HG03575 (cell line): ENCODE measurements at regions not wholly inside any gene's neighbourhood (a gene's known extent, or its start where the extent isn't known, plus 50 kb on each side); places are given as distances from the start of the nearest gene placed in this dataset.

Source experiments
- ATAC-seq: cut with Tn5 transposase; IDR thresholded peaks from one replicate; pipeline ENCODE4 v1.9.1; 2021; ENCODE audit not compliant: unreplicated experiment, insufficient number of reproducible peaks, low FRiP score; ENCODE audit errors: extremely low read depth

DNA sequence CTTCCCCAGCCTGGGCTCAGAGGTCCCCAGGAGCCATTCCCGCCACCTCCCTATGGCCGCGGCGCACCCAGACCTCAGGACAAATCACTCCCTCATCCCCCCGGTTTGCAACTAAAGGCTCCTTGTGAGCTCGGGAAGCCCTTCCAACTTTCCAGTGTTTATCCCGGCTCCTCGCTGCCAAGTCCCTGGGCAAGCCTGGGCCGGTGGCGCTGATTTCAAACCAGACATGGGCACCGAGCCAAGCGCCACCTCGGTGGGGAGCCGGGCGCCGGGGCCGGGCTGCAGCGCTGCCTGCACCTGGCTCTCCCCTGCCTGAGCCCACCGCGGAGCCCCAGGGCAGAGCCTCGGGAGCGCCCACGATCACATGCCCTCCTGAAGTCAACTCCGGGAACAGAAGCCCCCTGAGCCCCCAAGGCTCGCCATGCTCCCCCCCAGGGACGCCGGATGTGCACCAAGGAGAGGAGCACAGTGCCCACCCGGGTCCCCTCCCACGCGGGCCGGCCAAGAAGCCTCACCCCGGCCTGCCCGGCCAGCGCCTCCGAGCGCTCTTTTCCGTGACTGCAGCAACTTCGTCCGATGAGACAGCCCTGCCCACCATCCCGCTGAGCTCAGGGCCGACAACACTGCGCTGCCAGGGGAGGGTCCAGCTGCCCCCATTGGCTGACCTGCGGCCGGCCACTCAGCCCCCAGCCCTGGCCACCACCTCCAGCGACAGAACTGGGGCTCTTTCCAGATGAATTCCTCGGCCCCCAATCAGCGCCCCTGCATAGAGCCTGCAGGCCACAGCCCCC, 50.0 kb downstream of the NCOR2 start:
- no peak for ATAC-seq

DNA sequence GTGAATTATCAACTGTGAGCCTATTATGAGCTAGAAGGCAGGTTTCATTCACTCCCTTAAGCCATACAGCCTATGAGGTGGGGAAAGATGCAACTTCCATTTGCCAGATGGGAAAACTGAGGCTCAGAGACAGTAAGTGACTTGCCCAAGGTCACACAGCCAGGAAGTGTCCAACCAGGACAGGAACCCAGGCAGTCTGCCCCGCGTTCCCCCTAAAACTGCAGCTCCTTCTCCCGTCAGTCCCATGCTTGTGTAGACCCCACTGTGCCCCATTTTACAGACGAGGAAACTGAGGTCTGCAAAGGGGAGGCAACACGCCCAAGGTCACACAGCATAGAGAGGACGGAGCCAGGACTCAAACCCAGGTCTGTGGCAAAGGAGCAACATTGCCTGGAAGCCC, 50.6 kb downstream of the NCOR2 start:
- ATAC-seq: no peak

DNA sequence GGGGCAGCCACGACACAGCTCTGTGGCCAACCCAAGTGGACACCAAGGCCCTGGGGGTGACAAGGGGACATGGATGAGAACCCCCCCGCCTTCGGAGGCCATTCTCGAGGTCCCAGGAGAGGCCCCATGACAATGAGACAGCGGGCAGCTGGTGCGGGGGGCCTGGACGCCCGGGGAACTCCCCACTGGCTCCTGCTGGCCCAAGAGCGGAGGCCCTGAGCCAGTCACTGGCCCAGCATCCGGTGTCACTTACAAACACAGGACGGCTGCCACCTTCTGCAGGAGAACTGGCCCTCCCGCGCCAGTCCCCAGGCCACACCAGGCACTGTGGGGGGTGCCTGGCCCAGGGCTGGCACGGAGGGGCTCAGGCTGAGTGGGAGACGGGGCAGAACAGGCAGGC, 51.4 kb downstream of the NCOR2 start:
- ATAC-seq: no peak

DNA sequence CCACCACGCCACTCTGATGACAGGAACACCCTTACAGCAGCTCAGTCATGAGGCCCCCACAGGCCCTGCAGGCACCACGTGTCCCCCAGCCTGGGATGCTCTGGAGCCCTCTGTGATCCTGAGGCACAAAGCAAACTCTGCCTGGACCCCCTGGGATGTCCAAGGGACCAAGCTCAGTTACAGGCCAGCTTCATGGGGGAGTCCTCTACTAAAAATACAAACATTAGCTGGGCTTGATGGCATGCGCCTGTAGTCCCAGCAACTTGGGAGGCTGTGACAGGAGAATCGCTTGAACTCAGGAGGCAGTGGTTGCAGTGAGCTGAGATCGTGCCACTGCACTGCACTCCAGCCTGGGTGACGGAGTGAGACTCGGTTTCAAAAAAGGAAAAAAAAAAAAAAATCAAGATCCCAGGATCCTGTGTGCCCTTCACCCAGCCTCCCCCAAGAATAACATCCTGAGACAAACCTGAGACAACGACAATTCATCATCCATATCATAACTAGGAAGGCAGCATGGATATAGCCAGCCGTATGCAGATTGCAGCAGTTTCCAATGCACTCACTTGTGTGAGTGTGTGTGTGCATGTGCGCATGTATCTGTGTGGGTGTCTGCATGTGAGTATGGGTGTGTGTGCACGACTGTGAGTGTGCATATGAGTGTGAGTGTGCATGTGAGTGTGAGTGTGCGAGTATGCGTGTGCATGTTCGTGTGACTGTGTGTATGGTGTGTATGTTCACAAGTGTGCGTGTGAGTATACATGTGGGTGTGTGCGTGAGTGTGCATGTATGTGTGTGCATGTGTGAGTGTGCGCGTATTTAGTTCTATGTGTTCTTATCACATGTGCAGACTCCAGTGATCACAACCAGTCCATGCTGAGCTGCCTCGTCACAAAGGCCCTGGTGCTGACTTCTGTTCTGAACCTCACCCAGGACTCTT, 52.1 kb downstream of the NCOR2 start:
- no peak for ATAC-seq

DNA sequence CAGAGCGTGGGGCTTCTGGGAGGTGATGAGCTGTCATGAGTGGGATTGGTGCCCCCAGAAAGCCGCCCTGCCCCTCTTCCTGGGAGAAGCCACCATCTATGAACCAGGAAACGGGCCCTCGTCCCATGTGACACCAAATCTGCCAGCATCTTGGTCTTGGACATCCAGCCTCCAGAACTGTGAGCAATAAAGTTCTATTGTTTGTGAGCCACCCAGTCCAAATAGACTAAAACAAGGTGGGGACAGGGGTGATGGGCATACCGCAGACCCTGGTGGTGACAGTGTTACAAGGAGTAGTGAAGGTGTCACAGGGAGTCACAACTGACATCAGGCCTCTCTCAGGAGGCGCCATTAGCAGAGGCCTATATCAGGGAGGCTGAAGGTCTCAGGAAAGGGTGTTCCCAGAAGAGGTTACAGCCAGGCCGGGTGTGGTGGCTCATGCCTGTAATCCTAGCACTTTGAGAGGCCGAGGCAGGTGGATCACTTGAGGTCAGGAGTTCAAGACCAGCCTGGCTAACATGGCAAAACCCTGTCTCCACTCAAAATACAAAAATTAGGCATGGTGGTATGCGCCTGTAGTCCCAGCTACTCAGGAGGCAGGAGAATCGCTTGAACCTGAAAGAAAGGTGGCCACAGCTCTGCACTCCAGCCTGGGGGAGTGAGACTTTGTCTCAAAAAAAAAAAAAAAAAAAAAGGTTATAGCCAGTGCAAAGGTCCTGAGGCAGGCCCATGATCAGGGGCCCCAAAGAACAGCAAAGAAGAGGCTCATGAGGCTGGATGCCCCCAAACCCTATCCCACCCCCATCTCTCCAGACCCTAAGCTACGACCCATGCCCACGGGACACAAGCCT, 53.0 kb downstream of the NCOR2 start:
- no peak for ATAC-seq

DNA sequence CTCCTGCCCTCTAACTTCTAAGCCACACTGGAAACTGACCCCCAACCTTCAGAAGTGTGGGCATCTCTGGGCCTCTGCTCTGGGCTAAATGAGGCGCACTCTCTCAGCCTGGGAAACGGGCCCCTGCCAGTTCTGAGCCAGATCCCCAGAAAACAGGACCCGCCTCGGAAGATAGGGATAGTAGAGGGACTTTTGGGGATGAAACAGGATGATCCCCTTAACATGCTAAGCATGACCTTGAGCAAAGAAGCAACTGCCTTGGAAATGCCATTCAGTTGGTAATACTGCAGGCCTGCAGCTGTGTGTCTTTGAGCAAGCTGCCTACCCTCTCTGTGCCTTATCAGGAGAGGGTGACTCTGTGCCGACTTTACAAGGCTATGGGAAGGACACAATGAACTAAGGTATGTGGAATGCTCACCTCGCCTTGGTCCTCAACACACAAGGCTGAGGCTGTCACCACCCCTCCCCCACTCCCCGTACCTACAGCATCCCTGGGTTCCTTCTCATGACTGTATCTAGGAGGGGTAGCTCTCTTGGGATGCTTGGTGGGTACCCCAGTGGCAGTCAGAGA, 54.0 kb downstream of the NCOR2 start:
- no peak for ATAC-seq

DNA sequence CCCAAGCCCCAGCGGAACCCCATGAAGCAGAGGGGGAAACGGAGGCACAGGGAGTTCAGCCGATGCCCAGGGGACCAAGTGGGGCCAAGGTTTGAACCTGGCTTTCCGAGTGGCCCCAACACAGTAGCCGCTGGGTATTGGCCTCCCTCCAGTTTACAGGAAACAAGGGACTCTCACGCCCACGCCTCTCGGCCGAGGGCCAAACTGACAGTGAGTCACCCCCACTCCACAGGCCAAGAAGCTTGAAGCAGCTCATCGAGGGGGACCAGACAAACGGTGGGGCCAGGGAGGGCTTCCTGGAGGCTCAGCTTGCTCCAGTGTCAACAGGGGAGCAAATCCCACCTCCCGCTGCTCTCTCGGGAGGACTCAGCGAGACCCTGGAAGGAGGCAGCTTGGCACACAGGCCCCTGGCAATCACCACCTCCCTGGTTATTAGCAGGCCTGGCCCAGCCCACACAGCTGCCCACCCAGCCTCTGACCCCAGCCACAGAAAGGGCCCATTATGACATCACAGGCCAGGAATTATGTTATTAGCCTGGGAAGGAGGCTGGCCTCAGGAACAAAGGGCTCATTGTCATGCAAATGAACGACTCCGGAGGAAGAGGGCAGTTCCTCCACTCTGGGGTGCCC, 54.6 kb downstream of the NCOR2 start:
- no peak for ATAC-seq

DNA sequence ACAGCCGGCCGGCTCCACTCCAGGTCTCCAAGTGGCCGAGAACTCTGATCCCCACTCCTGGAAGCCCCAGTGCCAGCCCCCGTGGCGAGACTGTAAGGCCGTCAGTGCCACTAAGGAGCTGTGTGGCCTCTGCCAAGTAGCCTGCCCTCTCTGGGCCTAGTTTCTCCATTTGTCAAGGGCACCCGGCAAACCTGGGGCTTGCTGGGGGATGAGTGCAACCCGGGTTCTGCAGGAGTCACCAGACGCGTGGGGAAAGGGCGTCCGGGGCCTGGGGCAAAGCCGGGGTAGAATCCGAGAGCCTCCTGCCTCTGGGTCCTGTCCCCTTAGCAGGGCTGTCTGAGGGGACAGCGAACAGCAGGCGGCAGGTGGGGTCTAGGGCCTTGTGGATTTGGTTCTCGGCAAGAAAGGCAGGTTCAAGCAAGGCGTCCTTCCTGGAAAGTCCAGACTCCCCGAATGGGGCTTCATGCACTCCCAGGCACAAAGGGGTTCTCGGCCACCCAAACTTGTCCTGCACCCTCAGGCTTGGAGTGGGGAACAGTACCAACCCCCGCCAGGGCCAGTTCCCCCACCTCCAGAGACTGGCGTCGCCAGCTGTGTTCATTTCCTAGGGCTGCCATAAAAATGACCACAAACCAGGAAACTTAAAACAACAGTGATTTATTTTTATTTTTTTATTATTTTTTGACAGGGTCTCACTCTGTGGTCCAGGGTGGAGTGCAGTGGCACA, 56.0 kb downstream of the NCOR2 start:
- no peak for ATAC-seq

DNA sequence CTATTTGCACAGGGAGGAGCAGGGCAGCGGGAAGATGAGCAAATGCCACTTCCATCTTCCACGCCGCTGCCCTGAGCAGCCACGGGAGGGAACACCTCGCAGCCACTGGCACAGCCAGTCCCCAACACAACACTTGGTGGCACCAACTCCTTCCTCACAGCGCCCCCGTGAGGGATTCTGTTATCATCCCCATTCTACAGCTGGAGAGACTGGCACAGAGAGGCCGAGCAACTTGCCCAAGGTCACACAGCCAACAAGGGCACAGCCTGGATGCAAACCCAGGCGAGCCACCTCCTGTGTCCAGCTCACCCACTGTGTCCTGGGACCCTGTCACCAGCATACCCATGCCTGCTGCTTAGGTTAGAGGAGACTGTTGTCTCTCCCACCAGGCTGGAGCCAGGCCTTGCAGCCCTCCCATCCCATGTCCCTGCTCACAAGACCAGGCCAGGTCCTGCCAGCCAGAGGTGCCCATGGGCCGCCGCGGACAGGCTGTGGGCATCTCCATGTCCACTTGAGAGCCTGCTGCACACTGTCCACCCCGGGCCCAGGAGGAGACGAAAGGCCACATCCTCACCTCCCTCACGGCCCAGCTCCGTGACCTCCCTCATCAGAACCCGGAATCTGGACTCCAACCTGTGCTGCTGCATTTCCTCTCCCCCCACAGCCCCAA, 57.0 kb downstream of the NCOR2 start:
- ATAC-seq: no peak

DNA sequence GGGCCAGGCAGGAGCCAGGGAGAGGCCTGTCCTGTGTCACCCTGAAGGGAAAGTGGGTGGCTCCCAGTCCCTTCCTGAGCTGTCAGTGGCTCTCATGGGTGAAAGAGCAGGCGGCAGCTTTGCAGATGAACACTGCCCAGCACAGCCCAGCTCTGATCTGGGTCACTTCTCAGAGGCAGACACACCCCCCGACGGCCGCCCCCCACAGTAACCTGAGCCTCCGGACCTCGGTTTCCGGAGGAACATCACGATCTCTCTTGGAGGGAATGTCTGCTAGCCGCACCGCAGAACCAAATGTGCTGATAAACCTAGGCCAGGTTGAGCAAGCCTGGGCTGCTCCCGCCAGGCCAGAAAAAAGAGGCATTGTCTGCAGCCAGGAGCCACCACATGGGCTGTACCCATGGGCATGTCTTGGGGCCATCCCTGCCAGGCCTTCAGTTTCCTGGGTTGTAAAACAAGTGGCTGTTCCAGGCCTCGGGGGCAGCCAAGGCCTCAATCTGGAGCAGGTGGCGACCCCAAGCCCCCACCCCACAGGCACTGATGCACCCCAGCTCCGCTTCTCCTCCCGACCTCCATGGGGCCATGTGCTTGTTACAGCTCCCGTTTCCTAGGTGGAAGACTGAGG, 57.6 kb downstream of the NCOR2 start:
- no peak for ATAC-seq

DNA sequence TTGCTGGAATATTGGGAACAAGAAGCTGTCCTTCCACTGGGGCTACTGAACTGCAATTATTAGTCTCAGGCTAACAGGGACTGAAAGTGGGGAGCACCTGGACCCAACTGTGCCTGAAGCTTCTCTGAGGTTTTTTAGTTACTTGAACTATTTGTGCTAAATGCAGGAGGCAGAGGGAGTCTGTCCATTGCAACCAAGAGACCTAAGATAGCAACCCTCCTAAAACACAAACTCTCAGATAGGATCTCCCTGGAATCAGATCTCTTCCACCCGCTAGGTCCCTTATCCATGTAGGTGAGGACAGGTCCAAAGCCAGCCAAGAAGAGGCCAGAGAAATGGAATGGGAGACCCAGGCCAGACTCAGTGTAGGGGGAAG, 58.1 kb downstream of the NCOR2 start:
- ATAC-seq: no peak

DNA sequence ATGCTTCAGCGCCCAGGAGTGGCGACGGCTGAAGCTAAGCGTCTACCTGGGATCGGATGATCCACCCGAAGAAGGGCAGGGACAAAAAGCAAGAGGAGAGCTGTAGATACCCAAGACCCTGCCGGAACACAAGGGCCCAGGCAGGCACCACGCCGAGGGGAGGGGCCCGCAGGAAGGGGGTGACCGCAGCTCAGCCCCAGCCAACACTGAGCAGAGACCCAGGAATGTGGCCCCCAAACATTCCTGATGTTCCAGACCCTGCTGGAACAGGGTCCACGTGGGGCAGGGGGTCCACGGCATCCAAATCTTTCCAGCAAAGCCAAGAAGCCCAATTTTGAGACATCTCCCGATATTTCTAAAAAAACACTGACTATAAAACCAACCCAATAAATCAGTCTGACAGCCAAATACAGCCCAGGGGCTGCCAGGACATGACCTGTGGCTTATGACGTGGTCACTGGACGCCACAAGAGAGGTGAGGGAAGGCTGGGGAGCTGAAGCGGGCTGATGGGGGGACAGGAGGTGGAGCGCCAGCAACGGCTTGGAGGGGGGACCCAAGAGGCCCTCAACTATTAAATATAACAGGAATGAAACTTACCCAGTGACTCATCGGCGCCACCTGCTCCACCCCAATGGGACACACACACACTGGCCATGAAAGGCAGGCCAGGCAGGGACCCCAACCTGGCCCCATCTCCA, 58.9 kb downstream of the NCOR2 start:
- ATAC-seq: no peak

DNA sequence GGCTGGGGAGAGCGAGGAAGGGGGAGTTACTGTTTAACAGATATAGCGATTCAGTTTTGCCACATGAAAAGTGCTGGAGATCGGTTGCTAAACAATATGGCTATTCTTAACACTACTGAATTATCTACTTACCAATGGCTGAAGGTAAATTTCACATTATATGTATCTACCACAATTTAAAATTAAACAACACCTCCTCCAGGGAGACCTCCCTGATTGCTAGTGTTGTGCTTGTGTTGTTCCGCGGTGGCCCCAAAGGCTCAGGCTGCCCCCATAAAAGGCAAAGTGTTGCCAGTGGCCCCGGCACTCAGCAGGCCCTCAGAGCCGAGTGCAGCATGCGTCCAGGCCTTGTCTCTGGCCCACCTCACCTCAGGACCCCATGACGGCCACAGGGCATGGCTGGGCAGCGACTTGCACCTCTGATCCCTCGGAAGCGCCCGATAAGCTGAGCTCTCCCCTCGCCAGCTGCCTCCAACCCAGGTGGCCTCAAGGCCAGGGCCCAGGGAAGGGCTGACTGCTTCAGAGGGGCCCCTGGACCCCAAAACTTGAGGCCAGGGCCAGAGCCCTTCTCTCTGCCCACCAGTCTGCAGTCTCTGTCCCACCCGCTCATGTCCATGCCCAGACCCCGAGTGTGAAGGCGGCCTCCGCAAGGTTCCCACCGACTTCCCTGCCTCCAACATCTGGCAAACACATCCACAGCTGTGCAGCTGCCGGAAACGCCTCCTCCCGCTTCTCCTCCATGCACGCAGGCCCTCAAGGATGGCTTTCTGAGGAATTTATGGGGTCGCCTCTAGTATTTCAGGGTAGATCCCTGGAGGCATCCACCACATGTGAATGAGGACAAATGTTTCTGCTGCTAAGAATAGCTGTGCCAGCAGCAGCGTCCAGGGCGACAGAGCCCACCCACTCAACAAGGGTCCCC, 60.0 kb downstream of the NCOR2 start:
- ATAC-seq: no peak

DNA sequence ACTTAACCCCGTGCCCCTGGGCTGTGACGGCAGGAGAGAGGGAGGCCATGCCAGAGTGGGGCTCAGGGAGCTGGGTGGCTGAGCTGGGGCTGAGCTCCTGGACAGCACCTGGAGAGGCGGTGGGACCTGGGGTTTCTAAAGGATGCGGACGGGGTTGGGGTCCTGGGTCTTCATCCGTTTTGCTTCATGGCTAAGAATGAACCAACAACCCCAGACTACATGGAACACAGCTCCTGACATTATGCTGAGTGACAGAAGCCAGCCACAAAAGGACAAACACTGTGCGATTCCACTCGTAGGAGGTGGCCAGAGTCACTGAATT, 60.6 kb downstream of the NCOR2 start:
- ATAC-seq: no peak

DNA sequence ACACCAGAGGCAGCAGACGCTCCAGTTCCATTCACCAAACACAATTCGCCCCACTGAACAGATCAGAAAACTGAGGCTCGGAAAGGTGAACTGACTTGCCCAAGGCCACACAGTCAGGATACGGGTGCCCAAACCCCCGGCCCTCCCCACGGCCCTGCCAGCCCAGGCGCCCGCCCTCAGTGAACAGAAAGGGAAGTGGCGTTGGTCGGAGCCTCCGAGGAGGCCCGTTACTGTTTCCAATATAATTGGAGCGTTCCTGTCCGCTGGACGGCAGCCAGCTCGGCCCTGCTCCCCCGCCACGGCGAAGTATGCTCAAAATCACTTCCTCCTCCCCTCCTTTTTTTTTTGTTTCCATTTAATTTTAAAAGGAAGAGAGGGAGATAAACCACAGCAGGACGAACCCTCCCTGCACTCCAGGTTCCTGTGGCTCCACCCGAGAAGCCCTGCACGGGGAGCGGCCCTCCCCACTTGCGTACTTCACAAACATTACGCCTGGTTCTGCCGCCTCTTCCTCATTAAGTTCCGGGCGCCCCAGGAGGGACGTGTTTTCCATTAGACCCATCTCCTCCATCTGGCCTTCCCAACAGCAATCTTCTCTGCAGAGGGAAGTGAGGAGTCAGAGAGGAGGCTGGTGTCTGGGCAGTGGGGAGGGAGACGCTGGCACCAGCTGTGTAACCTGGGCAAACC, 61.1 kb downstream of the NCOR2 start:
- no peak for ATAC-seq
